NCI-H128 (cell line): ENCODE measurements at regions not wholly inside any gene's neighbourhood (a gene's known extent, or its start where the extent isn't known, plus 50 kb on each side); places are given as distances from the start of the nearest gene placed in this dataset.

Source experiments
- DNase-seq: peaks from one replicate; lab custom pipeline; 2025; ENCODE audit not compliant: unreplicated experiment; lab: John Stamatoyannopoulos, UW

GRCh38 chr7:12120632-12121031, 90.5 kb upstream of the TMEM106B start:
- DNase-seq: no peak

- DNase-seq: no peak
These were observed 87.9 kb upstream of the TMEM106B start for GRCh38 chr7:12123172-12123571.

- DNase-seq: no peak
These were observed 87.1 kb upstream of the TMEM106B start for GRCh38 chr7:12124028-12124427.

GRCh38 chr7:12127455-12127854, 83.6 kb upstream of the TMEM106B start:
- no peak for DNase-seq

GRCh38 chr7:12130609-12131008, 80.5 kb upstream of the TMEM106B start:
- no peak for DNase-seq

GRCh38 chr7:12131122-12131521, 80.0 kb upstream of the TMEM106B start:
- no peak for DNase-seq

- no peak for DNase-seq
These were observed 77.2 kb upstream of the TMEM106B start for GRCh38 chr7:12133865-12134264.

- DNase-seq: no peak
These were observed 74.6 kb upstream of the TMEM106B start for GRCh38 chr7:12136523-12136922.

- no peak for DNase-seq
These were observed 73.8 kb upstream of the TMEM106B start for GRCh38 chr7:12137283-12137682.

- DNase-seq: no peak
These were observed 72.7 kb upstream of the TMEM106B start for GRCh38 chr7:12138421-12138820.

- DNase-seq: no peak
These were observed 71.7 kb upstream of the TMEM106B start for GRCh38 chr7:12139416-12139815.

- no peak for DNase-seq
These were observed 64.3 kb upstream of the TMEM106B start for GRCh38 chr7:12146813-12147212.

- DNase-seq: no peak
These were observed 58.7 kb upstream of the TMEM106B start for GRCh38 chr7:12152196-12152918.

- DNase-seq: no peak
These were observed 57.0 kb upstream of the TMEM106B start for GRCh38 chr7:12154119-12154518.

GRCh38 chr7:12157517-12157916, 53.6 kb upstream of the TMEM106B start:
- no peak for DNase-seq

- no peak for DNase-seq
These were observed 52.6 kb upstream of the TMEM106B start for GRCh38 chr7:12158334-12159060.

GRCh38 chr7:12161146-12161545, 49.9 kb upstream of the TMEM106B start:
- no peak for DNase-seq
